Hepatocyte (in vitro differentiated cells): ENCODE measurements at regions not wholly inside any gene's neighbourhood (a gene's known extent, or its start where the extent isn't known, plus 50 kb on each side); places are given as distances from the start of the nearest gene placed in this dataset.

Source experiments
- DNase-seq: peaks from one replicate; pipeline ENCODE4 v3.0.0-alpha.2; 2016; ENCODE audit warnings: low spot score
- H2AFZ ChIP-seq: fragments of 200-600 bp; sonication (generic); 2 replicates; pipeline ENCODE4 v1.6.0; 2016; ENCODE audit warnings: antibody characterized with exemption, mild to moderate bottlenecking
- H3K27ac ChIP-seq: fragments of 200-600 bp; sonication (generic); 2 replicates; pipeline ENCODE4 v1.5.1; 2016; ENCODE audit warnings: mild to moderate bottlenecking
- H3K27me3 ChIP-seq: fragments of 200-600 bp; sonication (generic); 2 replicates; pipeline ENCODE4 v1.6.1; 2016
- H3K36me3 ChIP-seq: fragments of 200-600 bp; sonication (generic); replicated peaks from 2 replicates; pipeline ENCODE4 v1.5.1; 2016; ENCODE audit warnings: low read depth; ENCODE audit not compliant: insufficient read depth
- H3K4me1 ChIP-seq: fragments of 200-600 bp; sonication (generic); 2 replicates; pipeline ENCODE4 v1.5.1; 2016; ENCODE audit warnings: mild to moderate bottlenecking, moderate library complexity; ENCODE audit not compliant: insufficient read depth
- H3K4me2 ChIP-seq: fragments of 200-600 bp; sonication (generic); 2 replicates; pipeline ENCODE4 v1.6.0; 2016
- H3K4me3 ChIP-seq: fragments of 200-600 bp; sonication (generic); 2 replicates; pipeline ENCODE4 v1.5.1; 2016; ENCODE audit warnings: mild to moderate bottlenecking
- H3K79me2 ChIP-seq: fragments of 200-600 bp; sonication (generic); 2 replicates; pipeline ENCODE4 v1.6.0; 2017; ENCODE audit warnings: mild to moderate bottlenecking
- H3K9me2 ChIP-seq: fragments of 200-600 bp; sonication (generic); replicated peaks from 2 replicates; pipeline ENCODE4 v1.6.0; 2017; ENCODE audit warnings: mild to moderate bottlenecking; ENCODE audit not compliant: insufficient read depth
- H3K9me3 ChIP-seq: fragments of 200-600 bp; sonication (generic); 2 replicates; pipeline ENCODE4 v1.5.1; 2016; ENCODE audit warnings: low read depth, mild to moderate bottlenecking
- H4K20me1 ChIP-seq: fragments of 200-600 bp; sonication (generic); 2 replicates; pipeline ENCODE4 v1.6.0; 2016; ENCODE audit warnings: mild to moderate bottlenecking; ENCODE audit not compliant: insufficient read depth, poor library complexity, severe bottlenecking
- CTCF ChIP-seq: fragments of 200-600 bp; sonication (generic); IDR thresholded peaks from 2 replicates; pipeline ENCODE4 v1.5.1; 2016; ENCODE audit warnings: antibody characterized with exemption, mild to moderate bottlenecking; ENCODE audit not compliant: poor library complexity
- EZH2 ChIP-seq: fragments of 200-600 bp; sonication (generic); IDR thresholded peaks from 2 replicates; pipeline ENCODE4 v1.6.1; 2016; ENCODE audit warnings: antibody characterized with exemption, mild to moderate bottlenecking, borderline replicate concordance
- EZH2phosphoT487 ChIP-seq: fragments of 200-600 bp; sonication (generic); IDR thresholded peaks from one replicate; pipeline ENCODE4 v1.6.1; 2018; ENCODE audit warnings: antibody characterized with exemption, mild to moderate bottlenecking, low read depth, moderate library complexity; ENCODE audit not compliant: unreplicated experiment, severe bottlenecking
- whole genome bisulfite sequencing: methylation state at CpG from one replicate; pipeline ENCODE4 v1.1.6; 2016; ENCODE audit warnings: low lambda C conversion rate; ENCODE audit errors: missing lambda C conversion rate; 5-methylcytosine and 5-hydroxymethylcytosine counted together

DNA sequence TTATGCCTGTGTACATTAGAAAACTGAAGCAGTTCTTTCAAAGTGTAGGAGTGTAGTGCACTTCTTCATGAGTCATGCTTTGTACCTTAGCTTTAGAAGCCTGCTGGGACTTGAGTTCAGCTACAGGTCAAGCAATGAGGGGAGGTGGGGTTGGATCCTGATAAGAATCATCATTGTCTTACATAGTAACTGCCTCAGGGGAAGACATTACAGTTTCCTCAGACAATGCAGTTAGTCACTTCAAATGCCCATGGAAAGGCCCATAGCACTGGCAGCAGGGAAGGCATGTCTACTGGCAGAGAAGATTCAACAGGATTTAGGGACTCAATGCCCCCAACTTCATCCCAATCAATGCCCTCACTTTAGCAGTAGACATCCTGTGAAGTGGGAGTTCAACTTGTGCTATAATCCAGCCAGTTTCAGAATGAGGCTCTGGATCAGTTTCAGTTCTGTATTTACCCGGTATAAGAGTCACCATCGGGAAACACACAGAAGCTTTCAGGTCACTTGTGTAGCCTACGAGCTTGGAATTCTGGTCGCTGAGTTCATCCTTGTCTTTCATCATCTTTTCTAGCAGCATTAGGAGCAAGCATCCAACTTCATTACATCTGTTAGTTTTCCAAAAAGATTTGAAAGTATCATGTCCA lies 1216.5 kb downstream of the RAPGEF2 start:
- 86% methylated on average over 4 of the region's 4 CpGs for WGBS
- H3K36me3 ChIP-seq, result no peaks in the 10 kb centered on the region
- H3K9me2 ChIP-seq, result no peaks in the 10 kb centered on the region
- no peak for TF ChIP-seq EZH2phosphoT487
- TF ChIP-seq CTCF, result no peak
- TF ChIP-seq EZH2, result no peak
- DNase-seq, result peak; percentile 30
- no peaks in the 10 kb centered on the region for H3K27me3 ChIP-seq
- H3K4me1 ChIP-seq, result no peaks in the 10 kb centered on the region
- no peak overlapping the region for H3K4me3 ChIP-seq
- no peak overlapping the region for H3K4me2 ChIP-seq
- H3K27ac ChIP-seq, result no peak overlapping the region
- no peaks in the 10 kb centered on the region for H3K9me3 ChIP-seq
- H4K20me1 ChIP-seq, result no peaks in the 10 kb centered on the region
- H3K79me2 ChIP-seq, result no peaks in the 10 kb centered on the region
- H2AFZ ChIP-seq, result no peak overlapping the region

DNA sequence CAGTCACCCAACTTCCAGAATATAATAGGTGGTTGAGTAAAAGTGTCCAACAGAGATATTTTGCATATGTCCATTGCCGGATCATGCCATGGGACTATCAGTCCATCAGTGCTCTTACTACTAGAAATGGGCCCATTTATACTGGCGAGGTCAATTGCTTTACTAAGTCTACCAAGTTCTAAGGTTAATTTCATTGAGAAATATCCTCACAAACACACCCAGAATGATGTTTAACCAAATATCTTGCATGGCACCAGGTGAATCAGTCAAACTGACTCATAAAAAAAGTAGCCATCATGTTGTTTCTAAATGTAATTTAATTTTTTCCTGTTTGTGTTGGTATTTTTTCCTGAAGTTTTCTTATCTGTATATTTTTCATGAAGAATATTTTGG lies 1217.0 kb downstream of the RAPGEF2 start:
- Histone ChIP-seq H2AFZ (no peak overlapping the region), H3K79me2 (no peaks in the 10 kb centered on the region), H3K4me2 (no peak overlapping the region), H3K36me3 (no peaks in the 10 kb centered on the region), H3K4me1 (no peaks in the 10 kb centered on the region), H3K27me3 (no peaks in the 10 kb centered on the region), H3K9me2 (no peaks in the 10 kb centered on the region), H3K9me3 (no peaks in the 10 kb centered on the region), H4K20me1 (no peaks in the 10 kb centered on the region), H3K27ac (no peak overlapping the region), H3K4me3 (no peak overlapping the region)
- WGBS, result 96% methylated on average over 2 of the region's 2 CpGs
- DNase-seq, result no peak
- TF ChIP-seq CTCF (no peak), EZH2phosphoT487 (no peak), EZH2 (no peak)

DNA sequence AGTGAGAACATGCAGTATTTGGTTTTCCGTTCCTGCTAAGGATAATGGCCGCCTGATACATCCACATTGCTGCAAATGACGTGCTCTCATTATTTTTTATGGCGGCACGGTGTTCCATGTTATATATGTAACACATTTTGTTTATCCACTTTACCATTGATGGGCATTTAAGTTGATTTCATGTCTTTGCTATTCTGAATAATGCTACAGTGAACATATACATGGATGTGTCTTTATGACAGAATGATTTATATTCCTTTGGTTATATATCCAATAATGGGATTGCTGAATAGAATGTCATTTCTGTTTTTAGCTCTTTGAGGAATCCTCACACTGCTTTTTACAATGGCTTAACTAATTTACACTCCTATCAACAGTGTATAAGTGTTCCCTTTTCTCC lies 1223.2 kb downstream of the RAPGEF2 start:
- Histone ChIP-seq H3K4me1 (no peaks in the 10 kb centered on the region), H3K27ac (no peak overlapping the region), H3K79me2 (no peaks in the 10 kb centered on the region), H3K36me3 (no peaks in the 10 kb centered on the region), H3K4me3 (no peak overlapping the region), H3K27me3 (no peaks in the 10 kb centered on the region), H2AFZ (no peak overlapping the region), H3K9me2 (no peaks in the 10 kb centered on the region), H3K4me2 (no peak overlapping the region), H4K20me1 (no peaks in the 10 kb centered on the region), H3K9me3 (no peaks in the 10 kb centered on the region)
- WGBS, result 72% methylated on average over 5 of the region's 5 CpGs
- DNase-seq, result no peak
- TF ChIP-seq CTCF (no peak), EZH2 (no peak), EZH2phosphoT487 (no peak)

- Histone ChIP-seq H3K36me3 (no peaks in the 10 kb centered on the region), H3K9me2 (no peaks in the 10 kb centered on the region), H3K4me3 (no peak overlapping the region), H3K4me2 (no peak overlapping the region), H4K20me1 (no peaks in the 10 kb centered on the region), H2AFZ (no peak overlapping the region), H3K4me1 (no peaks in the 10 kb centered on the region), H3K27ac (no peak overlapping the region), H3K9me3 (no peaks in the 10 kb centered on the region), H3K79me2 (no peaks in the 10 kb centered on the region), H3K27me3 (no peaks in the 10 kb centered on the region)
- no peak for DNase-seq
- TF ChIP-seq EZH2phosphoT487 (no peak), EZH2 (no peak), CTCF (no peak)
These were observed 1244.3 kb downstream of the RAPGEF2 start for GRCh38 chr4:160347197-160347596.
